22Rv1 (cell line): ENCODE measurements at regions not wholly inside any gene's neighbourhood (a gene's known extent, or its start where the extent isn't known, plus 50 kb on each side); places are given as distances from the start of the nearest gene placed in this dataset.

Experiments
- ZFX ChIP-seq: fragments of 450-650 bp; IDR thresholded peaks from 2 replicates; pipeline ENCODE4 v1.6.1; 2017; ENCODE audit warnings: antibody characterized with exemption, borderline replicate concordance
- TF ChIP-seq, protein P1 (sequence below): fragments of 450-650 bp; IDR thresholded peaks from 2 replicates; pipeline ENCODE4 v1.5.1; 2017; ENCODE audit warnings: mild to moderate bottlenecking

DNA sequence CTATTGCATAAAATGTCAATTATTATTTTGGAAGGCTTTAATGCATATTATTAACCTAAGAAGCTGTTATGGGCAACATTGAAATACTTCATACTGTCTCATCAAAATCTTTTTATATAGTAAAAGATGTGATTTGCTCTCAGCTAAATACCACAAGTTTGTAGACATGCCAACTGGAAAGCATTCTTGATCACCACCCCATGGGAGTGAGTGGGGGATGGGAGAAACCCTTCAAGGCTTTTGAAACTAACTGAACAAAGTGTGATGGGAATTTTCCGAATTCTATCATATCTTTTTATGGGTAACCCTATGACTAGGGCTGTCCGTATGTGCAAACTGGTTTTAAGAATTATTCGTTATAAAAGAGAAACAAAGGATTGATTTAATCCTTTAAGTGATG is 377.3 kb upstream of the JAG1 start:
- TF ChIP-seq, protein P1, sequence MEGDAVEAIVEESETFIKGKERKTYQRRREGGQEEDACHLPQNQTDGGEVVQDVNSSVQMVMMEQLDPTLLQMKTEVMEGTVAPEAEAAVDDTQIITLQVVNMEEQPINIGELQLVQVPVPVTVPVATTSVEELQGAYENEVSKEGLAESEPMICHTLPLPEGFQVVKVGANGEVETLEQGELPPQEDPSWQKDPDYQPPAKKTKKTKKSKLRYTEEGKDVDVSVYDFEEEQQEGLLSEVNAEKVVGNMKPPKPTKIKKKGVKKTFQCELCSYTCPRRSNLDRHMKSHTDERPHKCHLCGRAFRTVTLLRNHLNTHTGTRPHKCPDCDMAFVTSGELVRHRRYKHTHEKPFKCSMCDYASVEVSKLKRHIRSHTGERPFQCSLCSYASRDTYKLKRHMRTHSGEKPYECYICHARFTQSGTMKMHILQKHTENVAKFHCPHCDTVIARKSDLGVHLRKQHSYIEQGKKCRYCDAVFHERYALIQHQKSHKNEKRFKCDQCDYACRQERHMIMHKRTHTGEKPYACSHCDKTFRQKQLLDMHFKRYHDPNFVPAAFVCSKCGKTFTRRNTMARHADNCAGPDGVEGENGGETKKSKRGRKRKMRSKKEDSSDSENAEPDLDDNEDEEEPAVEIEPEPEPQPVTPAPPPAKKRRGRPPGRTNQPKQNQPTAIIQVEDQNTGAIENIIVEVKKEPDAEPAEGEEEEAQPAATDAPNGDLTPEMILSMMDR = no peak
- TF ChIP-seq ZFX = no peak
